PC-3 (cell line): ENCODE measurements at regions not wholly inside any gene's neighbourhood (a gene's known extent, or its start where the extent isn't known, plus 50 kb on each side); places are given as distances from the start of the nearest gene placed in this dataset.

Experiments used
- ATAC-seq: fragments of 200-7000 bp; cut with Tn5 transposase; 2 replicates; pipeline ENCODE4 v1.9.1; 2020; ENCODE audit warnings: mild to moderate bottlenecking, moderate library complexity
- BruUV-seq: library from RNA; stranded (reverse); fragments of 400-500 nt; replicated peaks from 2 replicates; lab custom pipeline; 2021; lab: Mats Ljungman, UMichigan
- CTCF ChIA-PET: fragments of 300-600 bp; sonication (Branson Sonifier 250); formaldehyde crosslinking; loops from one replicate; lab custom pipeline; 2022; ENCODE audit warnings: antibody characterized with exemption; lab: Charles Lee
- POLR2A ChIA-PET: fragments of 300-600 bp; sonication (Branson Sonifier 250); formaldehyde crosslinking; loops from one replicate; lab custom pipeline; 2022; ENCODE audit warnings: antibody characterized with exemption; ENCODE audit not compliant: unreplicated experiment; lab: Charles Lee
- DNase-seq: peaks from one replicate; pipeline ENCODE4 v3.0.0-alpha.2; 2015
- H2AFZ ChIP-seq: fragments of 300-600 bp; sonication (generic); 2 replicates; pipeline ENCODE4 v1.6.0; 2016; ENCODE audit warnings: antibody characterized with exemption, low read length
- H3F3A ChIP-seq: fragments of 300-600 bp; sonication (generic); one replicate; pipeline ENCODE4 v1.6.0; 2017; ENCODE audit warnings: antibody characterized with exemption, low read length, control low read depth, mild to moderate bottlenecking; ENCODE audit not compliant: unreplicated experiment
- H3K27ac ChIP-seq: fragments of 300-600 bp; sonication (generic); 2 replicates; pipeline ENCODE4 v1.5.1; 2016; ENCODE audit warnings: mild to moderate bottlenecking, low read length
- H3K27me3 ChIP-seq: fragments of 300-600 bp; sonication (generic); 2 replicates; pipeline ENCODE4 v1.6.1; 2016; ENCODE audit warnings: low read length, mixed read lengths
- H3K36me3 ChIP-seq: fragments of 300-600 bp; sonication (generic); 2 replicates; pipeline ENCODE4 v1.6.1; 2016; ENCODE audit warnings: low read depth, mixed run types, low read length, mixed read lengths
- H3K4me1 ChIP-seq: fragments of 300-600 bp; sonication (generic); 2 replicates; pipeline ENCODE4 v1.5.1; 2016; ENCODE audit warnings: low read length; ENCODE audit not compliant: insufficient read depth
- H3K4me2 ChIP-seq: fragments of 300-600 bp; sonication (generic); 2 replicates; pipeline ENCODE4 v1.6.0; 2016; ENCODE audit warnings: low read length
- H3K4me3 ChIP-seq: fragments of 300-600 bp; sonication (generic); 2 replicates; pipeline ENCODE4 v1.5.1; 2016; ENCODE audit warnings: mild to moderate bottlenecking, low read length, mixed read lengths
- H3K79me2 ChIP-seq: fragments of 300-600 bp; sonication (generic); 2 replicates; pipeline ENCODE4 v1.6.1; 2017; ENCODE audit warnings: low read length, mixed read lengths
- H3K9ac ChIP-seq: fragments of 300-600 bp; sonication (generic); 2 replicates; pipeline ENCODE4 v1.6.0; 2016; ENCODE audit warnings: mild to moderate bottlenecking, low read length
- H3K9me2 ChIP-seq: fragments of 300-600 bp; sonication (generic); replicated peaks from 2 replicates; pipeline ENCODE4 v1.6.1; 2016; ENCODE audit warnings: mixed run types, low read length, mixed read lengths
- H3K9me3 ChIP-seq: fragments of 300-600 bp; sonication (generic); 2 replicates; pipeline ENCODE4 v1.6.1; 2016; ENCODE audit warnings: low read length, mixed read lengths
- H4K20me1 ChIP-seq: fragments of 300-600 bp; sonication (generic); 2 replicates; pipeline ENCODE4 v1.6.1; 2016; ENCODE audit warnings: low read length, mixed read lengths
- CTCF ChIP-seq: fragments of 300-600 bp; sonication (generic); conservative IDR thresholded peaks from 2 replicates; pipeline ENCODE4 v1.5.1; 2017; ENCODE audit warnings: antibody characterized with exemption, low read depth, mild to moderate bottlenecking, low read length
- EZH2 ChIP-seq: fragments of 300-600 bp; sonication (generic); IDR thresholded peaks from one replicate; pipeline ENCODE4 v1.6.1; 2017; ENCODE audit warnings: antibody characterized with exemption, mild to moderate bottlenecking, low read length; ENCODE audit not compliant: unreplicated experiment
- EZH2phosphoT487 ChIP-seq: fragments of 300-600 bp; sonication (generic); IDR thresholded peaks from 2 replicates; pipeline ENCODE4 v1.6.1; 2018; ENCODE audit warnings: mild to moderate bottlenecking, antibody characterized with exemption, low read length, borderline replicate concordance
- intact Hi-C: fragments of 100-400 bp; cut with micrococcal nuclease; formaldehyde crosslinking; loops from 2 replicates; pipeline ENCODE4 v1.9.0; 2023

GRCh38 chr18:79600141-79600540 lies 79.5 kb upstream of the CTDP1 start:
- H3K9me2 ChIP-seq: no peaks in the 10 kb centered on the region
- no peaks in the 10 kb centered on the region for H3K9me3 ChIP-seq
- no TSS peak for BruUV-seq
- ChIA-PET POLR2A (no interaction called here), CTCF (no interaction called here)
- no peak overlapping the region for H3K27ac ChIP-seq
- DNase-seq: no peak
- no peak overlapping the region for H3K4me2 ChIP-seq
- peaks cover 9% of the 10 kb centered on the region for H3K4me1 ChIP-seq
- H4K20me1 ChIP-seq: no peaks in the 10 kb centered on the region
- no peak for ATAC-seq
- H3K27me3 ChIP-seq: peaks cover 21% of the 10 kb centered on the region
- H3K36me3 ChIP-seq: no peaks in the 10 kb centered on the region
- H3K4me3 ChIP-seq: no peak overlapping the region
- TF ChIP-seq EZH2phosphoT487 (no peak), CTCF (no peak), EZH2 (no peak)
- no peak overlapping the region for H2AFZ ChIP-seq
- intact Hi-C loops: no loop called here
- no peaks in the 10 kb centered on the region for H3K79me2 ChIP-seq
- H3F3A ChIP-seq: no peaks in the 10 kb centered on the region
- H3K9ac ChIP-seq: no peak overlapping the region

- H3K36me3 ChIP-seq: no peaks in the 10 kb centered on the region
- H3K27me3 ChIP-seq: peaks cover 16% of the 10 kb centered on the region
- H3K9me3 ChIP-seq: no peaks in the 10 kb centered on the region
- H3K9ac ChIP-seq: no peak overlapping the region
- POLR2A ChIA-PET: no interaction called here
- BruUV-seq: no TSS peak
- no peaks in the 10 kb centered on the region for H4K20me1 ChIP-seq
- no peak overlapping the region for H3K4me3 ChIP-seq
- no peak overlapping the region for H3K27ac ChIP-seq
- ATAC-seq: no peak
- DNase-seq: no peak
- CTCF ChIA-PET: no interaction called here
- intact Hi-C loops: no loop called here
- no peaks in the 10 kb centered on the region for H3K79me2 ChIP-seq
- no peaks in the 10 kb centered on the region for H3K9me2 ChIP-seq
- no peak overlapping the region for H2AFZ ChIP-seq
- TF ChIP-seq EZH2phosphoT487: no peak
- TF ChIP-seq EZH2: no peak
- no peak for TF ChIP-seq CTCF
- no peak overlapping the region for H3K4me2 ChIP-seq
- H3K4me1 ChIP-seq: peaks cover 9% of the 10 kb centered on the region
- H3F3A ChIP-seq: no peaks in the 10 kb centered on the region
Observed at GRCh38 chr18:79600596-79600995, 79.0 kb upstream of the CTDP1 start.

DNA sequence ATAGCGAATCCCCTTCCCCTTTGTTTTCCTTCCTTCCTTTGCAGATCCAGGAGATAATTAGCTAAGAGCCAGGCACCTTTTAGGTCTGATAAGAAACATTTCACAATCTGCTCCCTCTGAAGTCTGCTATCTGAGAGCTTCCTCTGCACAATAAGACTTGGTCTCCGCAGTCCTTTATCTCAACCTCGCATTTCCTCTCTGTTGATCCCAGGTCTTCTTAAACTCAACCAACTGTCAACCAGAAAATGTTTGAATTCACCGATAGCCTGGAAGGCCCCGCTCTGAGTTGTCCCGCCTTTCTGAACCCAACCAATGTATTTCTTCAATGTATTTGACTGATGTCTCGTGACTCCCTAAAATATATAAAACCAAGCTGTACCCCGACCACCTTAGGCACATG lies 78.4 kb upstream of the CTDP1 start:
- no peak overlapping the region for H2AFZ ChIP-seq
- H3K4me1 ChIP-seq: peaks cover 9% of the 10 kb centered on the region
- ChIA-PET CTCF (no interaction called here), POLR2A (no interaction called here)
- H3K79me2 ChIP-seq: no peaks in the 10 kb centered on the region
- H3F3A ChIP-seq: no peaks in the 10 kb centered on the region
- DNase-seq: no peak
- H3K27me3 ChIP-seq: peaks cover 10% of the 10 kb centered on the region
- no peaks in the 10 kb centered on the region for H3K9me2 ChIP-seq
- no peak overlapping the region for H3K4me2 ChIP-seq
- intact Hi-C loops: no loop called here
- H3K27ac ChIP-seq: no peak overlapping the region
- H3K9ac ChIP-seq: no peak overlapping the region
- no peak overlapping the region for H3K4me3 ChIP-seq
- no peak for ATAC-seq
- no peaks in the 10 kb centered on the region for H3K9me3 ChIP-seq
- H4K20me1 ChIP-seq: no peaks in the 10 kb centered on the region
- TF ChIP-seq EZH2phosphoT487: no peak
- no peak for TF ChIP-seq CTCF
- TF ChIP-seq EZH2: no peak
- H3K36me3 ChIP-seq: no peaks in the 10 kb centered on the region
- no TSS peak for BruUV-seq
